DND-41 (cell line): ENCODE measurements at regions not wholly inside any gene's neighbourhood (a gene's known extent, or its start where the extent isn't known, plus 50 kb on each side); places are given as distances from the start of the nearest gene placed in this dataset.

Experiments used
- ATAC-seq: fragments of 200-7000 bp; cut with Tn5 transposase; 3 replicates; pipeline ENCODE4 v1.9.1; 2021; ENCODE audit warnings: low read depth; ENCODE audit not compliant: insufficient read depth
- DNase-seq: peaks from one replicate; pipeline ENCODE4 v3.0.0-alpha.2; 2020
- H2AFZ ChIP-seq: 2 replicates; pipeline ENCODE4 v1.6.0; 2012; ENCODE audit warnings: low read depth, low read length
- H3K27ac ChIP-seq: 2 replicates; pipeline ENCODE4 v1.5.1; 2012; ENCODE audit warnings: low read length, inconsistent platforms
- H3K27me3 ChIP-seq: fragments of 200-600 bp; sonication (generic); 2 replicates; pipeline ENCODE4 v1.6.0; 2012; ENCODE audit warnings: low read length, mild to moderate bottlenecking, inconsistent platforms; ENCODE audit not compliant: insufficient read depth, poor library complexity
- H3K36me3 ChIP-seq: 2 replicates; pipeline ENCODE4 v1.5.1; 2012; ENCODE audit warnings: low read length, inconsistent platforms; ENCODE audit not compliant: insufficient read depth
- H3K4me1 ChIP-seq: 2 replicates; pipeline ENCODE4 v1.5.1; 2012; ENCODE audit warnings: mild to moderate bottlenecking, low read length; ENCODE audit not compliant: insufficient read depth
- H3K4me2 ChIP-seq: 2 replicates; pipeline ENCODE4 v1.6.0; 2012; ENCODE audit warnings: mild to moderate bottlenecking, moderate library complexity, low read length, inconsistent platforms; ENCODE audit not compliant: insufficient read depth
- H3K4me3 ChIP-seq, 2 experiments: fragments of 200-600 bp in 1 of 2; shearing (Covaris generic) in 1 of 2; 2 replicates each; pipeline ENCODE4 v1.5.1; 2012 to 2016; ENCODE audit warnings: inconsistent platforms in 2 of 2, low read length in 2 of 2, mild to moderate bottlenecking in 2 of 2, low read depth in 1 of 2, moderate library complexity in 1 of 2
- H3K79me2 ChIP-seq: 2 replicates; pipeline ENCODE4 v1.6.0; 2012; ENCODE audit warnings: low read length, inconsistent platforms; ENCODE audit not compliant: insufficient read depth
- H3K9ac ChIP-seq: 2 replicates; pipeline ENCODE4 v1.6.0; 2012; ENCODE audit warnings: low read depth, mild to moderate bottlenecking, inconsistent platforms, low read length, moderate library complexity
- H3K9me3 ChIP-seq: 2 replicates; pipeline ENCODE4 v1.5.1; 2012; ENCODE audit warnings: low read length, moderate library complexity, mild to moderate bottlenecking, inconsistent platforms; ENCODE audit not compliant: insufficient read depth, severe bottlenecking
- H4K20me1 ChIP-seq: 2 replicates; pipeline ENCODE4 v1.6.0; 2012; ENCODE audit warnings: low read length; ENCODE audit not compliant: insufficient read depth
- CTCF ChIP-seq: IDR thresholded peaks from 2 replicates; pipeline ENCODE4 v1.5.1; 2012; ENCODE audit warnings: borderline replicate concordance, low read length, moderate library complexity, mild to moderate bottlenecking; ENCODE audit not compliant: poor library complexity, severe bottlenecking; ENCODE audit errors: extremely low read depth
- EZH2 ChIP-seq: IDR thresholded peaks from 3 replicates; pipeline ENCODE4 v1.6.1; 2012; ENCODE audit warnings: borderline replicate concordance, low read depth, mild to moderate bottlenecking, moderate library complexity, low read length, inconsistent platforms; ENCODE audit not compliant: severe bottlenecking

- no peak for TF ChIP-seq EZH2
- no peaks in the 10 kb centered on the region for H4K20me1 ChIP-seq
- DNase-seq: no peak
- H3K4me2 ChIP-seq: no peak overlapping the region
- H3K4me3 ChIP-seq: no peak overlapping the region
- no peaks in the 10 kb centered on the region for H3K9me3 ChIP-seq
- no peaks in the 10 kb centered on the region for H3K36me3 ChIP-seq
- H3K27me3 ChIP-seq: no peaks in the 10 kb centered on the region
- H3K4me1 ChIP-seq: no peaks in the 10 kb centered on the region
- H3K79me2 ChIP-seq: no peaks in the 10 kb centered on the region
- no peak overlapping the region for H3K9ac ChIP-seq
- H3K27ac ChIP-seq: no peak overlapping the region
- no peak for ATAC-seq
- H2AFZ ChIP-seq: no peak overlapping the region
Observed at GRCh38 chr12:127923501-127923900, 343.5 kb upstream of the TMEM132C start.

- H3K4me3 ChIP-seq: no peak overlapping the region
- no peaks in the 10 kb centered on the region for H3K4me1 ChIP-seq
- ATAC-seq (no peak), DNase-seq (no peak)
- H3K9ac ChIP-seq: no peak overlapping the region
- H4K20me1 ChIP-seq: no peaks in the 10 kb centered on the region
- no peak overlapping the region for H2AFZ ChIP-seq
- no peak overlapping the region for H3K4me2 ChIP-seq
- no peaks in the 10 kb centered on the region for H3K9me3 ChIP-seq
- TF ChIP-seq CTCF: no peak
- H3K27me3 ChIP-seq: no peaks in the 10 kb centered on the region
- no peak overlapping the region for H3K27ac ChIP-seq
- H3K36me3 ChIP-seq: no peaks in the 10 kb centered on the region
- H3K79me2 ChIP-seq: no peaks in the 10 kb centered on the region
Observed at GRCh38 chr12:127925971-127926370, 341.0 kb upstream of the TMEM132C start.

GRCh38 chr12:127928178-127928577, 338.8 kb upstream of the TMEM132C start:
- Histone ChIP-seq H3K36me3 (no peaks in the 10 kb centered on the region), H3K27ac (no peak overlapping the region), H3K9ac (no peak overlapping the region), H3K4me1 (no peaks in the 10 kb centered on the region), H3K4me3 (no peak overlapping the region), H3K4me2 (no peak overlapping the region), H3K27me3 (no peaks in the 10 kb centered on the region), H3K9me3 (no peaks in the 10 kb centered on the region), H3K79me2 (no peaks in the 10 kb centered on the region), H2AFZ (no peak overlapping the region), H4K20me1 (no peaks in the 10 kb centered on the region)
- DNase-seq (no peak), ATAC-seq (no peak)
- no peak for TF ChIP-seq CTCF
- TF ChIP-seq EZH2: no peak

GRCh38 chr12:127928615-127929571, 338.1 kb upstream of the TMEM132C start:
- H3K9me3 ChIP-seq: no peaks in the 10 kb centered on the region
- no peaks in the 10 kb centered on the region for H3K27me3 ChIP-seq
- no peaks in the 10 kb centered on the region for H3K36me3 ChIP-seq
- no peak overlapping the region for H3K27ac ChIP-seq
- H2AFZ ChIP-seq: no peak overlapping the region
- DNase-seq (no peak), ATAC-seq (no peak)
- no peak overlapping the region for H3K9ac ChIP-seq
- H4K20me1 ChIP-seq: no peaks in the 10 kb centered on the region
- no peak overlapping the region for H3K4me3 ChIP-seq
- H3K79me2 ChIP-seq: no peaks in the 10 kb centered on the region
- H3K4me2 ChIP-seq: no peak overlapping the region
- H3K4me1 ChIP-seq: no peaks in the 10 kb centered on the region
- TF ChIP-seq EZH2 (no peak), CTCF (no peak)
